NCI-H748 (cell line): ENCODE measurements at regions not wholly inside any gene's neighbourhood (a gene's known extent, or its start where the extent isn't known, plus 50 kb on each side); places are given as distances from the start of the nearest gene placed in this dataset.
"Not testable (repeated sequence)": the region's sequence is repeated elsewhere in the genome, so short reads cannot be mapped to it uniquely, and the experiment has no call there.

ENCODE experiments used
- DNase-seq: peaks from one replicate; lab custom pipeline; 2025; ENCODE audit not compliant: unreplicated experiment; lab: John Stamatoyannopoulos, UW

GRCh38 chr6:17182961-17183360 is 81.1 kb downstream of the STMND1 start:
- no peak for DNase-seq

DNA sequence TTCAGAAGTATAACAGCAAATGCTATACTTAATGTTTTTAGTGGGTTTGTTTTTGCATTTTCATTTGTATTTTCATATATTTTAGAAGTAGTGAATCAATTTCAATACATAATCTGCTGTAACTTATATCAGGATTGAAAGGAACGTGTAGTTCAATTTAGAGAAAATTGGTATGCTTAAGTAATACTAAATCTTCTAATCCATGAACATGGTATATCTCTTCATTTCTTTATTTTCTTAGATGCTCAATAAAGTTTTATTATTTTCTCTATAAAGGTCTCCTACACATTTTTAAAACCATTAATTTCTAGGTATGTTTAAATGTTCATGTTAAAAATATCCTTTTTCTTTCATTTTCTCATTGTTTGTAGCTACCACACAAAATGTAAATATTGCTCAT is 85.1 kb downstream of the STMND1 start:
- no peak for DNase-seq

DNA sequence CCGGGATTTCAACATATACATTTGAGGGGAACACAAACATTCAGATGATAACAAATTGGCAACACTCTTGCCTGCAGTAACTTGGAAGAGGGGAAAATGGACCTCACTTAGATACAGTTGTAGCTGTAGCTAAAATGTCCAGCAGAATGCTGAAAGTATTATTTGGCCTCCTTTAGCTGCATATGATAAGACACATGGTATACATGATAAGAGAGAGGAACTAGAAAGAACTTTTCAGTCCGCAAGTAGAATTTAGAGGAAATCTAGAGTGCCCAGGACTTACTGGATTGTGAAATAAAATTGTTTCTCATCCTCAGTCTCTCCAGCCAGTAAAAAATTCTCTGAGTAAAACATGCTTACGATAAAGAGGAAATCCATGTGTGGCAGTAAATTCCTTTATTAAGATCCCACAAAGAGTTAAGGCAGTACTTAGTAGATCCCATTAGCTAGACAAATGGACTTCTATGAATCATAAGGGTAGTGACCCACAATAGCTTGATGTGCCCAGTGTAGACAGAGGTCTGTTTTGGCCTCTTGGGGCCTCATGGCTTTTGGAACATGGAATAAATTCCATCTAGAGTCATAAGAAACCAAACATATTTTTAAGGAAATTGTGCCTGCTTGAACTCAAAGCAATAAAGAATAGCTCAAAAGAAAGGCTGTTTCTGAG is 87.9 kb upstream of the RBM24 start:
- DNase-seq = no peak

DNA sequence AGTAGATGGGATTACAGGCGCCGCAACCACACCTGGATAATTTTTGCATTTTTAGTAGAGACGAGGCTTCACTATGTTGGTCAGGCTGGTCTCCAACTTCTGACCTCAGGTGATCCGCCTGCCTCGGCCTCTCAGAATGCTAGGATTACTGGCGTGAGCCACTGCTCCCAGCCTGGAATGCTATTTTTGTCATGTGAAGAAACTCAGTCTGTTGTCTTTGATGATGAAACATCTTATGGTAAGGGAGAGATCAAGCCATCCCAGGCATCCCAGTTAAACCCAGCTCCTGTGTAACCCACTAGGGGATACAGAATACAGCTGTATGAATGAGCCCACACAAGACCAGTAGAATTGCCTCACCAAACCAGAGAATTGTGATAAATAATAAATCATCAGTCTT is 83.6 kb upstream of the RBM24 start:
- DNase-seq = no peak

GRCh38 chr6:17200395-17200794 is 80.8 kb upstream of the RBM24 start:
- no peak for DNase-seq

DNA sequence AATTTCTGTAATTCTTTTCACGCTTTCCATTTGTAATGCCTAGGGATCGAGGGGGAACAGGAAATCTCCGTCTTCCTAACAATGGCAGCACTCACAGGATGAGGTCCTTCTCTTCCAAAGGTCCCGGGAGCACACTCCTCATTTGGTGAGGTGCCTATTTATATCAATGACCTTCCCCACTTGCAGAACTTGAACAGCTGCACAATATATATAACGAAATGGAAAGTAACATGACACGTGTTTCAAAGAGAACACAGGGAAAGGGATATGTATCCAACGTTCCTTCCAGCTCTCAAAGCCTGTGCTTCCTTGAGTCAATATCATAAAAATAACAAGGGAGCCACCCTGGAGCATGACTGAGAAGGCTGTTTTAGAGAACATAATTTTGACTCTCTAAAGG is 78.6 kb upstream of the RBM24 start:
- DNase-seq = peak; percentile 55

GRCh38 chr6:17204533-17204932 is 76.6 kb upstream of the RBM24 start:
- no peak for DNase-seq

DNA sequence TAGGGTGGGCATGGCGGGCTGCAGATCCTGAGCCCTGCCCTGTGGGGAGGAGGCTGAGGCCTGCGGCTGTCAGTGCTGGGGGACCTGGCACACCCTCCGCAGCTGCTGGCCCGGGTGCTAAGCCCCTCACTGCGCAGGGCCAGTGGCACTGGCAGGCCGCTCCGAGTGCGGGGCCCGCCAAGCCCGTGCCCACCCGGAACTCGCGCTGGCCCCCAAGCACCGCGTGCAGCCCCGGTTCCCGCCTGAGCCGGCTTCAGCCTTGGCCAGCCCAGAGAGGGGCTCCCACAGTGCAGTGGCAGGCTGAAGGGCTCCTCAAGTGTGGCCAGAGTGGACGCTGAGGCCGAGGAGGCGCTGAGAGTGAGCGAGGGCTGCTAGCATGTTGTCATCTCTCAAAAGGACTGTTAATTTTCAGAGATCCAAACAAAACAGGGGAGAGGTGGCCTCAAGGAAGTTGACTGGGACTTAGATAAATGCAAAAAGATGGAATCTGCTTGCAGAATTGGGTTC is 74.5 kb upstream of the RBM24 start:
- no peak for DNase-seq

DNA sequence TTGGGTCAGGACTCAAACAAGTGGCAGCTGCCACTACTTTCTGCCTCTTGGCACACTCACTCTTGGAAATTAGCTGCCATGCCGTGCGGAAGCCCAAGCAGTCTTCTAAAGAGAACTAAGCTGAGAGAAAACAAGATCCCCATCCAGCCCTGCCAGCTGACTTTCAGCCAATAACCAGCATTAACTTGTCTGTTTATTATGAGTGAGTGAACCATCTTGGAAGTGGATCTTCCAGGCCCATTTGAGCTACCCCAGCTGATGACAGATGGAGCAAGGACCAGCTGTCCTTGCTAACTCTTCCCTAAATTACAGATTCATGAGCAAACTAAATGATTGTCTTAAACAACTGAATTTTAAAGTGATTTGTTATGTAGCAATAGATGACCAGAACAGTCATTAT is 73.9 kb upstream of the RBM24 start:
- DNase-seq = no peak

DNA sequence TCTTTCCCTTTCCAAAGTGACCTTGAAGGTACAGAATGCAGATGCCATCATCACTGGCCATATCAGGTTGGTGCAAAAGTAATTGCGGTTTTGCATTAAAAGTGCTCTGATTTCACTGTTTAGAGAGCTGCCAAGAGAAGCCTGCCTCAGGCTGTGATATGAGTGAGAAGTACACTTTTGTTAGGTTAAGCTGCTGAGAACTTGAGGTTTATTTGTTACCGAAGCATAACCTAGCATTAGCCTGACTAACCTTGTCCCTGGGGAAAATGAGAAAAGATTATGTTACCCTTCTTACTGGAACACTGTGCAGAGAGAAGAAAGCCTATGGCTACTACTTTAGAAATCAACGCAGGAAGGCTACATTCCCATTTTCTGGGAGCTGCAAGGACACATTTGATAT is 70.5 kb upstream of the RBM24 start:
- DNase-seq = no peak

DNA sequence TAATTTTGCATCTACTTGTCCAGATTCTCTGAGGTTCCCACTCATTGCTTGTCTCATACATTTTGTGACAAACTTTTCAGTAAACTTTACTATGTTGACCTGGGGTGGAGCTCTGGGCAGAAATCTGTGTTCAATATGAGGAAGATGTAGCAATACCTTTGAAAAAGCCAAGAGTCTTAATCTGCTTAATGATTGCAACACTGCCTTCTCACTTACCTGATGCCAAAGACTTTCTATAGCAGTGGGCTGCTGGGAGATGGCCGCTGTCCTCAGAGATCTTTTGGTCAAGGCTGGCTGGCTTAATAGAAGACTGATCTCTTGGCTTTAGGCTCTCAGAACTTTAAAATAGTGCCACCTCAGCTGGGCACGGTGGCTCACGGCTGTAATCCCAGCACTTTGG is 70.1 kb upstream of the RBM24 start:
- DNase-seq = no peak

GRCh38 chr6:17212546-17213371 is 68.4 kb upstream of the RBM24 start:
- DNase-seq = peak; percentile 75

GRCh38 chr6:17214106-17214505 is 67.1 kb upstream of the RBM24 start:
- no peak for DNase-seq

- not testable (repeated sequence) for DNase-seq
These were observed 64.2 kb upstream of the RBM24 start for GRCh38 chr6:17216972-17217371.

GRCh38 chr6:17218023-17218748 is 63.0 kb upstream of the RBM24 start:
- no peak for DNase-seq

DNA sequence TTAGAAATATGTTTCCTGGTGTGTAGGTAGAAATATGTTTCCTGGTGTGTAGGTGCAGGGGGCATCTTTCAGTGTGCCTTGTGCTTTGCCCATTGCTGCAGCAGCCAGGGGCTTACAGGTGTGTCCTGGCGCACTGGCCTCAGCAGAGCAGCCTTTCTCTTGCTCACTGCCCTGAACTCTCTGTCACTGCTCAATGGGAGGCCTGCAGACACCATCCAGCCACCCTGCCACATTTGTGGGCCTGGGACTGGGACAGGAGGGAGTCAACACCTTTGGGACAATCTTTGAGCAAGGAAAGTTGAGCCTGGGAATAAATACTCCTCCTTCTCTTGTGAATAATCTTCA is 62.4 kb upstream of the RBM24 start:
- no peak for DNase-seq

DNA sequence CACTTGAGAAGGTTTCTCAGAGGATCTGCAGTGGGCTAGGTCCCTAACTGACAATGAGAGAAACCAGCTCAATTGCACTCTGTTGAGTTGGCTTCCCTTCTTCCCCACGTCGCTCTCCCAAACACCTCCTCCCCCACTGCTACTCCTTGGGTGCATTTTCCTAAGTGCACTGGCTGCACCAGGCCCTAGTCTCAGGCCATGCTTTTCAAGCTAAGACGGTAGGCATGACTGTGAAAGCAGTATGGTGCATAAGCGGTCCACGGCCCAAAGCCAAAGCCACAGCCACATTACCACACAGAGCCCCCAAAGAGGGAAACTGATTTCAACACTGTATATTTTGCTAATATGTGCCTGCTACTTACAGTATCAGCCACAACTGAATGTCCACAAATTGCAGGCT is 62.1 kb upstream of the RBM24 start:
- DNase-seq = no peak

DNA sequence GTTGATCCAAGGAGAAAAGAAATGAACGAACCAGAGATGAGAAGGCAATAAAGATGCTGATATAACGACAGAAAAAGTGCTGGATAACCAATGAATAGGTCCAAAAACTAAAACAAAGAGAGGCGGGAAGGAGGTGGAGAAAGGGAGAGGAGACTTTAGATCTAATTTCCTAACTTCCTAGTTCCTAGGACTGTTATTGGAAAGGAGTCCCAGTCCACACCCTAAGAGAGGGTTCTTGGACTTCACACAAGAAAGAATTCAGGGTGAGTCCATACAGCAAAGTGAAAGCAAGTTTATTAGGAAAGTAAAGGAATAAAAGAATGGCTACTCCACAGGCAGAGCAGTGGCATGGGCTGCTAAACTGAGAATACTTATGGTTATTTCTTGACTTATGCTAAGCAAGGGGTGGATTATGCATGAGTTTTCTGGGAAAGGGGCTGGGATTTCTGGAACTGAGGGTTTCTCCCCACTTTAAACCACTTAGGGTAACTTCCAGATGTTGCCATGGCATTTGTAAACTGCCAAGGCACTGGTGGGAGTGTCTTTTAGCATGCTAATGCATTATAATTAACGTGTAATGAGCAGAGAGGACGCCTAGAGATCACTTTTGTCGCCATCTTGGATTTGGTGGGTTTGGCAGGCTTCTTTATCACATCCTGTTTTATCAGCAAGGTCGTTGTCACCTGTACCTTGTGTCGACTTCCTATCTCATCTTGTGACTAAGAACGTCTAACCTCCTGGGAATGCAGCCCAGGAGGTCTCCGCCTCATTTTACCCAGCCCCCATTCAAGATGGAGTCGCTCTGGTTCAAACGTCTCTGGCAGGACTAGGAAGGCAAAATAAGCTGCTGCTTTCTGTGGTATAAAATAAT is 60.9 kb upstream of the RBM24 start:
- DNase-seq = no peak

DNA sequence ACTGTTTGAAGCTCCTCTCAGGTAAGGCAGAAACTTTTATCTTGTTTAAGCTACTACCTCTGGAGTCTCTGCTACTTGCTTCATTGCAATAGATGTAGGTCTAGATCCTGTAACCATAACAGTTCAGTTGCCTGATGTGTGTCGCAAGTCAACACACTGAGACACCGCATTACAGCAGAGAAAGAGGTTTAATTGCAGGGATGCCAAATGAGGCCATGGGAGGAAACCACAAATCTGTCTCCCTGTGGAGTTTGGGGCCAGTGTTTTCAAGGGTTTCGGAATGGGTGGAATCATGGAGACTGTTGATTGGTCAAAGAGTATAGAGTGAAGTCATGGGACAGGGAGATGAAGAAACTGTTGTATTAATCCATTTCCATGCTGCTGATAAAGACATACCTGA is 57.1 kb upstream of the RBM24 start:
- no peak for DNase-seq

- not testable (repeated sequence) for DNase-seq
These were observed 56.7 kb upstream of the RBM24 start for GRCh38 chr6:17224501-17224900.
